CD4-positive, alpha-beta memory T cell (primary cell): ENCODE measurements at regions not wholly inside any gene's neighbourhood (a gene's known extent, or its start where the extent isn't known, plus 50 kb on each side); places are given as distances from the start of the nearest gene placed in this dataset.

Experiments used
- CTCF ChIA-PET: fragments of 350-600 bp; sonication (Branson Sonifier 250); formaldehyde crosslinking; loops from one replicate; lab custom pipeline; 2021; ENCODE audit warnings: inconsistent platforms; ENCODE audit not compliant: partially characterized antibody; lab: Charles Lee
- POLR2A ChIA-PET: fragments of 350-600 bp; sonication (Branson Sonifier 250); formaldehyde crosslinking; loops from one replicate; lab custom pipeline; 2021; ENCODE audit not compliant: partially characterized antibody; lab: Charles Lee
- DNase-seq, 5 donors: peaks; one replicate each; pipeline versions ENCODE4 v3.0.0 to v3.0.0-alpha.2; 2020 to 2022; ENCODE audit warnings: mixed read lengths in 1 of 5
- H3K27ac ChIP-seq: one replicate; pipeline ENCODE4 v1.7.0; 2013; ENCODE audit warnings: low read depth, low read length
- H3K27me3 ChIP-seq: 2 replicates; pipeline ENCODE4 v1.7.0; 2013; ENCODE audit warnings: mild to moderate bottlenecking, low read length, moderate library complexity; ENCODE audit not compliant: insufficient read depth
- H3K36me3 ChIP-seq: 2 replicates; pipeline ENCODE4 v1.7.0; 2013; ENCODE audit warnings: mild to moderate bottlenecking, low read length, moderate library complexity; ENCODE audit not compliant: insufficient read depth
- H3K4me1 ChIP-seq: 2 replicates; pipeline ENCODE4 v1.7.0; 2013; ENCODE audit warnings: mild to moderate bottlenecking, low read length, moderate library complexity; ENCODE audit not compliant: insufficient read depth
- H3K4me3 ChIP-seq, 2 donors: one replicate each; pipeline ENCODE4 v1.7.0; 2013; ENCODE audit warnings: low read length in 2 of 2, mild to moderate bottlenecking in 1 of 2
- H3K9me3 ChIP-seq, 2 donors: one replicate each; pipeline ENCODE4 v1.7.0; 2013; ENCODE audit warnings: low read length in 2 of 2, control low read depth in 1 of 2; ENCODE audit not compliant: control insufficient read depth in 1 of 2
- H3K27ac Mint-ChIP-seq, 7 donors: one replicate each; pipeline ENCODE4 v1.8.0; 2020 to 2021; ENCODE audit warnings: mixed read lengths in 7 of 7, mild to moderate bottlenecking in 6 of 7, inconsistent platforms in 3 of 7, moderate library complexity in 3 of 7
- H3K27me3 Mint-ChIP-seq, 2 donors: one replicate each; pipeline ENCODE4 v1.8.0; 2020 to 2021; ENCODE audit warnings: mixed read lengths in 2 of 2
- H3K36me3 Mint-ChIP-seq, 2 donors: one replicate each; pipeline ENCODE4 v1.8.0; 2020 to 2021; ENCODE audit warnings: mixed read lengths in 2 of 2, inconsistent platforms in 1 of 2, mild to moderate bottlenecking in 1 of 2
- H3K4me1 Mint-ChIP-seq, 4 donors: one replicate each; pipeline ENCODE4 v1.8.0; 2020 to 2021; ENCODE audit warnings: mixed read lengths in 4 of 4, mild to moderate bottlenecking in 1 of 4
- H3K4me3 Mint-ChIP-seq, 8 donors: one replicate each; pipeline ENCODE4 v1.8.0; 2020 to 2021; ENCODE audit warnings: mixed read lengths in 8 of 8, mild to moderate bottlenecking in 7 of 8, moderate library complexity in 6 of 8, inconsistent platforms in 3 of 8
- H3K9me3 Mint-ChIP-seq, 8 donors: one replicate each; pipeline ENCODE4 v1.8.0; 2020 to 2021; ENCODE audit warnings: mixed read lengths in 8 of 8, mild to moderate bottlenecking in 5 of 8, inconsistent platforms in 3 of 8, moderate library complexity in 1 of 8
- intact Hi-C: fragments of 100-400 bp; cut with micrococcal nuclease; formaldehyde crosslinking; loops from one replicate; pipeline ENCODE4 v1.15.1; 2023

DNA sequence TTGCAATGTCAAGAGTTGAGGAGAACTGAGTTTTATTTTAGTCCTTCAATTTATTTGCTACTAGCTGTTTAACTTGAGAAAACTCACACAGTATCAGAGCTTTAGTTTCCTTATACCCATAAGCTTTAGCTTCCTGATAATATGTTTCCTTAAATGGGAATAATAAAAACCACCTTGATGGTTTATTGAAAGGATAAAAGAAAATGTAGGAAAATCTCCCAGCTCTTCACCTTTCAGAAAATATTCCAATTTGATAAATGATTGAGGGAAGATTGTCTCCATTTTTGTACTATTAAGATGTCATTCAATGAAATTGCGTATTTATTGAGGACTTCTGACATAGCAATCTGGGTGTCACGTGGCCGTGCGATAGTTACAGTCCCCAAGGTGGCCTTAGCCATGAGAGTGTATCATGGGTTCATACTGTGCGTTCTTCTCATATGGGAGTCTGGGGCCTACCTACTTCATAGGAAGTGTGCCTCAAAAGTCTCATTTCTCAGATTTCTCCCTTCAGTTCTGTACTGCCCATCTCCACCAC, 296.3 kb upstream of the BMP2 start:
- no peak overlapping the region for H3K27ac ChIP-seq
- peaks cover 0 to 5% (median 0%) of the 10 kb centered on the region in 8 donors for H3K9me3 Mint-ChIP-seq
- H3K27ac Mint-ChIP-seq, result no peak overlapping the region
- intact Hi-C loops, result no loop called here
- CTCF ChIA-PET, result no interaction called here
- H3K9me3 ChIP-seq, result no peaks in the 10 kb centered on the region
- no peaks in the 10 kb centered on the region for H3K36me3 ChIP-seq
- no peak overlapping the region for H3K4me3 Mint-ChIP-seq
- DNase-seq, result no peak
- POLR2A ChIA-PET, result no interaction called here
- H3K4me1 ChIP-seq, result no peaks in the 10 kb centered on the region
- H3K4me1 Mint-ChIP-seq, result no peaks in the 10 kb centered on the region
- no peaks in the 10 kb centered on the region for H3K27me3 Mint-ChIP-seq
- no peaks in the 10 kb centered on the region for H3K27me3 ChIP-seq
- H3K4me3 ChIP-seq, result no peak overlapping the region
- H3K36me3 Mint-ChIP-seq, result no peaks in the 10 kb centered on the region

- no peaks in the 10 kb centered on the region for H3K9me3 ChIP-seq
- CTCF ChIA-PET, result no interaction called here
- DNase-seq, result no peak
- H3K27me3 ChIP-seq, result no peaks in the 10 kb centered on the region
- no peak overlapping the region for H3K27ac ChIP-seq
- Mint-ChIP-seq H3K27ac (no peak overlapping the region), H3K4me1 (no peaks in the 10 kb centered on the region), H3K4me3 (no peak overlapping the region), H3K36me3 (no peaks in the 10 kb centered on the region), H3K9me3 (peaks cover 0 to 11% (median 0%) of the 10 kb centered on the region in 8 donors), H3K27me3 (no peaks in the 10 kb centered on the region)
- intact Hi-C loops, result no loop called here
- no peaks in the 10 kb centered on the region for H3K4me1 ChIP-seq
- POLR2A ChIA-PET, result no interaction called here
- H3K4me3 ChIP-seq, result no peak overlapping the region
- no peaks in the 10 kb centered on the region for H3K36me3 ChIP-seq
These were observed 297.8 kb upstream of the BMP2 start for GRCh38 chr20:6469695-6470094.

GRCh38 chr20:6468423-6469116, 298.9 kb upstream of the BMP2 start:
- CTCF ChIA-PET, result no interaction called here
- no peak overlapping the region for H3K4me3 ChIP-seq
- H3K27ac ChIP-seq, result no peak overlapping the region
- H3K4me3 Mint-ChIP-seq, result no peak overlapping the region
- H3K27ac Mint-ChIP-seq, result no peak overlapping the region
- H3K27me3 Mint-ChIP-seq, result no peaks in the 10 kb centered on the region
- H3K36me3 ChIP-seq, result no peaks in the 10 kb centered on the region
- H3K4me1 Mint-ChIP-seq, result no peaks in the 10 kb centered on the region
- no peaks in the 10 kb centered on the region for H3K9me3 ChIP-seq
- H3K4me1 ChIP-seq, result no peaks in the 10 kb centered on the region
- no peak for DNase-seq
- POLR2A ChIA-PET, result no interaction called here
- H3K27me3 ChIP-seq, result no peaks in the 10 kb centered on the region
- H3K36me3 Mint-ChIP-seq, result no peaks in the 10 kb centered on the region
- peaks cover 0 to 11% (median under 1%) of the 10 kb centered on the region in 8 donors for H3K9me3 Mint-ChIP-seq
- intact Hi-C loops, result no loop called here

DNA sequence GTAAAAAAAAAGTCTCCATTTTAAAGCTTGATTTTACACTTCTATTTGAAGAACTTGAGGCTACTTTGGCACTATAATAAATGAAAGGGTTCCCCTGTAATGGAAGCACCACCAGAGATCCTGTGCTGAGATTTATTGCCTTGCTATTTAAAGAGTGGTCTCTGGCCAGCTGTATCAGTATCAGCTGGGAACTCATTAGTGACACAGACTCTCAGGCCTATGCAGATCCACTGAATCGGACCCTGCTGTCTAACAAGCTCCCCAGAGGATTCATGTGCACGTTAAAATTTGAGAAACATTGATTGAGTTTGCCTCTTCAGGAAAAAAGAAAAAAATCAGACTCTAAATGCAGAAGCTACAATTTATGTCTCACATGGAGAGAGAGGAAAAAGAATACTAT, 299.9 kb upstream of the BMP2 start:
- Histone ChIP-seq H3K27me3 (no peaks in the 10 kb centered on the region), H3K36me3 (no peaks in the 10 kb centered on the region), H3K27ac (no peak overlapping the region), H3K9me3 (no peaks in the 10 kb centered on the region), H3K4me1 (no peaks in the 10 kb centered on the region), H3K4me3 (no peak overlapping the region)
- Mint-ChIP-seq H3K27me3 (no peaks in the 10 kb centered on the region), H3K4me1 (no peaks in the 10 kb centered on the region), H3K27ac (no peak overlapping the region), H3K9me3 (peaks cover 0 to 11% (median under 1%) of the 10 kb centered on the region in 8 donors), H3K36me3 (no peaks in the 10 kb centered on the region), H3K4me3 (no peak overlapping the region)
- intact Hi-C loops, result no loop called here
- POLR2A ChIA-PET, result no interaction called here
- no peak for DNase-seq
- CTCF ChIA-PET, result no interaction called here

GRCh38 chr20:6466075-6466810, 301.2 kb upstream of the BMP2 start:
- Mint-ChIP-seq H3K27me3 (no peaks in the 10 kb centered on the region), H3K27ac (no peak overlapping the region), H3K9me3 (peaks cover 0 to 11% (median under 1%) of the 10 kb centered on the region in 8 donors), H3K36me3 (no peaks in the 10 kb centered on the region), H3K4me3 (no peak overlapping the region), H3K4me1 (no peaks in the 10 kb centered on the region)
- Histone ChIP-seq H3K27ac (no peak overlapping the region), H3K4me3 (no peak overlapping the region), H3K4me1 (no peaks in the 10 kb centered on the region), H3K9me3 (no peaks in the 10 kb centered on the region), H3K36me3 (no peaks in the 10 kb centered on the region), H3K27me3 (no peaks in the 10 kb centered on the region)
- DNase-seq, result no peak
- ChIA-PET POLR2A (no interaction called here), CTCF (no interaction called here)
- intact Hi-C loops, result no loop called here

DNA sequence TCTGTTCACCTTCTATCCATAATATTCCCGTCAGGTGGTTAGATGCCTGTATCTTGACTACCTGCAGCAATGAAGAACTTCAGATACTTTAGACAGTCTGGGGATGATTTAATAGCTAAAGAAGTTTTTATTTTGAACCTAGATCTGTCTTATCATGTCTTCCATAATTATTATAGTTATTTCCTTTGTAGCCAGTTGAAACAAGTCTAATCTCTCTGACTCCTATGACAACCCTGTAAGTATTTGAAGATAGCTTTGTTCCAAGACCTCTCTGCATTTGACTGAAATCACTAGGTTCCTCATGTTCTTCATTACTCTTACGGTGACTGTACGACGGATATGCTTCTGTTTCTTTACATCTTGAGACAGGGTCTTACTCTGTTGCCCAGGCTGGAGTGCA, 316.6 kb upstream of the BMP2 start:
- H3K9me3 ChIP-seq, result no peaks in the 10 kb centered on the region
- Mint-ChIP-seq H3K27ac (no peak overlapping the region), H3K4me3 (no peak overlapping the region), H3K36me3 (no peaks in the 10 kb centered on the region), H3K4me1 (no peaks in the 10 kb centered on the region), H3K9me3 (peaks cover 0 to 6% (median 4%) of the 10 kb centered on the region in 8 donors), H3K27me3 (no peaks in the 10 kb centered on the region)
- ChIA-PET CTCF (no interaction called here), POLR2A (no interaction called here)
- no peaks in the 10 kb centered on the region for H3K27me3 ChIP-seq
- intact Hi-C loops, result no loop called here
- H3K27ac ChIP-seq, result no peak overlapping the region
- no peak for DNase-seq
- no peak overlapping the region for H3K4me3 ChIP-seq
- H3K4me1 ChIP-seq, result no peaks in the 10 kb centered on the region
- H3K36me3 ChIP-seq, result no peaks in the 10 kb centered on the region

DNA sequence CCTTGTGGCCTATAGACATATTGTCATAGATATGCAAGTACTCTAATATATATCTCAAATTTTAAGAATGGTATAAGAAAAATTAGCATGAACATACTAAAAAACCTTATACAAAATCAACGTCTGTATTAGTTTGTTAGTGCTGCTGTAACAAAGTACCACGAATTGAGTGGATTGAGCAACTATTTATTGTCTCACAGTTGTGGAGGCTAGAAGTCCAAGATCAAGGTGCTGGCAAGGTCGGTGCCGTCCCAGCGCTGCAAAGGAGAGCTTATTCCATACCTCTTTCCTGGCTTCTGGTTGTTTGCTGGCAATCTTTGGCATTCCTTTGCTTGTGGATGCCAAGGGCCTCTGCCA, 317.6 kb upstream of the FERMT1 start:
- DNase-seq, result no peak
- ChIA-PET POLR2A (no interaction called here), CTCF (no interaction called here)
- no peaks in the 10 kb centered on the region for H3K27me3 Mint-ChIP-seq
- no peak overlapping the region for H3K27ac Mint-ChIP-seq
- H3K27ac ChIP-seq, result no peak overlapping the region
- H3K36me3 Mint-ChIP-seq, result no peaks in the 10 kb centered on the region
- H3K4me1 Mint-ChIP-seq, result no peaks in the 10 kb centered on the region
- no peak overlapping the region for H3K4me3 ChIP-seq
- H3K4me3 Mint-ChIP-seq, result no peak overlapping the region
- H3K27me3 ChIP-seq, result no peaks in the 10 kb centered on the region
- no peaks in the 10 kb centered on the region for H3K36me3 ChIP-seq
- H3K4me1 ChIP-seq, result no peaks in the 10 kb centered on the region
- intact Hi-C loops, result no loop called here
- H3K9me3 ChIP-seq, result no peaks in the 10 kb centered on the region
- H3K9me3 Mint-ChIP-seq, result peaks cover 0 to 10% (median 3%) of the 10 kb centered on the region in 8 donors
